Left lobe of liver (tissue), 2 donors: ENCODE measurements at regions not wholly inside any gene's neighbourhood (a gene's known extent, or its start where the extent isn't known, plus 50 kb on each side); places are given as distances from the start of the nearest gene placed in this dataset.

ENCODE experiments used
- ATAC-seq: fragments of 200-7000 bp; cut with Tn5 transposase; one replicate; pipeline ENCODE4 v1.9.1; 2020; ENCODE audit warnings: mild to moderate bottlenecking, moderate library complexity
- DNase-seq: peaks from one replicate; pipeline ENCODE4 v3.0.0-alpha.2; 2020; ENCODE audit warnings: low spot score
- donor health status: DM: no; HTN: no; CAD: no; lungs with moderate emphysema.
- donor health status: DM: no; HTN: yes; CAD: no.

DNA sequence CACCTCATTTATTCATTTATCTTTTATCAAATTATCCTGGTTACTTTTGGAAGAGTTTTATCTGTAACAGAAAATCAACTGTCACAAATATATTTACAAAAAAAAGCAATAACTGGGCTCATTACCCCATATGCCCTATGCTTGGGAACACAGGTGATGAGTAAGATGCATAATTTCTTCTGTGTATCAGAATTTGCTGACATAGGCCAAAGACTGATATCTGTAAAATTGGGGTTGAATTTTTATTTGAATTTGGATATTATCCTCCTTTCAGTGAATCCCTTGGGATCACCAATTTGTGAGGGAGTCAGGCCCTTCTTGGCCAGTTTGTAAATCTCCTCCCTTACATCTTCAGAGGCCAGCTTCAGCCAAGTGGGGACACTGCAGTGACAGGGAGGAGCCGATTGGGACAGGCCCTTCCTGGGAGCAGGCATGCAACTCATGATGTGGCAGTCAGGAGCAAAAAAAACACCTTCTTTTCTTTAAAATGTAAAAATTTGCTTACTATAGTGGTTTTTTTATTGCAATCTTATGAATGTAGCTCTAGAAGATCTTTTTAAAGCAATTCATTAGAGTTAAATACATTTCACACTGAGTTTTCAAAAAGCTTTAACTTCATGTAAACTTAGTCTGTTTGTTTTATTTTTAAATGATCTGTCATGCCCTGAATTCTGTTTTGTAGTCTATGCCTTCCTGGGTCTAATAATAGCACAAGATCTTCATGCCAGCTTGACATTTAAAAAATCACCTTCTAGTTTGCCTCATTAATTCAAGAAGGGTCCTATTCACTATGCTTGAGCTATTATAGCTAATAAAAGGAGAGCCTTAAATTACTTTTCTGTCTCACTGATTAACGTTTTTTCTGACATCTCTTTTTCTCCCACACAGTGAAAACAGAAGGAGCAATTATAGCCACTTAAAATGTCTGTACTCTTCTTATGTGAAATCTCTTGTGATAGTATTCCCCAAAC, 136.6 kb upstream of the SPRY1 start:
- DNase-seq: no peak
- ATAC-seq: no peak

DNA sequence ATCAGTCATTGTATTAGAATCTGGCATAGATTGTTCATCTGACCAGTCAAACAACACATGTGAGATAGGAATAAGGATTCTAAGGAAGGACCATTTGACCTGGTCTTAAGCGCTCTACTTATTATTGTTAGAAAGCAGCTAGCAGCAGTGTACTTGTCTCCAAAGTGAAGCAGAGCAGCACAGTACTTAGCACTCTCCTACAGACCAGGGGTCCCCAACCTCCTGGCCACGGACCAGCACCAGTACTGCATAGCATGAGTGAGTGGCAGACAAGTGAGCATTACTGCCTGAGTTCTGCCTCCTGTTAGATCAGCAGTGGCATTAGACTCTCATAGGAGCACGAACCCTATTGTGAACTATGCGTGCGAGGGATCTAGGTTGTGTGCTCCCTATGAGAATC, 135.9 kb upstream of the SPRY1 start:
- ATAC-seq: no peak
- DNase-seq: no peak

DNA sequence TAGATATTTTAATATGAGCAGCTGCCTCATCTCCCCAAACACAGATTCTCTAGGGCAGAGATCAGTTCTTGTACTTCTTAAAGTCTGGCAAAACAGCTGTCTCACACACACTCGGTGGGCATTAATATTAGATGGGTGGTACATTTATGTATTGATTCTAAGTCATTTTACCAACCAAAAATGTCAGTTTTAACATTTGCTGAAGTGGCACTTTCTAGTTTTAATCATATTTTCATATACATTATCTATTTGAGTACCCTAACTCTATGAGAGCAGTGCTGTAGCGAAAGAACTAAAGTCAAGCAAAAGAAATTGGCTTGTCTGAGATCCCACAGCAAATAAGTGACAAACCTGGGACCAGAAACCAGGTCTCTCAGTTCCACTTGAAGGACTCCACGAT, 134.5 kb upstream of the SPRY1 start:
- no peak for DNase-seq
- no peak for ATAC-seq

DNA sequence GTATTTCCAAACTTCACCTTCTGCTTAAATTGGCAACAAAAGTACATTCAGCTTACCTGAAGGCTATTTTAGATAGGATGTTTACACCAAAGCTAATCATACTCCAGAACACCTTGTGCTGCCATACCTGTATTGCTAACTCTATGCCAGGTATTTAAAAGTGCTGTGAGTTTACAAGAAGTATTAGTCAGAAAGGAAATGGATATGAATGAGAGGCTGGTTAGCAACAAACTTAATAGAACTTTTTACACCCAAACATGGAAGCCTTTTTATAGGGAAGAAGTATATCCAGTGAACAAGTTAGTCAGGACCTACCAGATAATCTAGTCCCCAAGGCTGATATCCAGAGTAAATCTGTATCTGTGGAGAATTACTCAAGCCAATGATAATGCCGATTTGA, 131.2 kb upstream of the SPRY1 start:
- no peak for ATAC-seq

DNA sequence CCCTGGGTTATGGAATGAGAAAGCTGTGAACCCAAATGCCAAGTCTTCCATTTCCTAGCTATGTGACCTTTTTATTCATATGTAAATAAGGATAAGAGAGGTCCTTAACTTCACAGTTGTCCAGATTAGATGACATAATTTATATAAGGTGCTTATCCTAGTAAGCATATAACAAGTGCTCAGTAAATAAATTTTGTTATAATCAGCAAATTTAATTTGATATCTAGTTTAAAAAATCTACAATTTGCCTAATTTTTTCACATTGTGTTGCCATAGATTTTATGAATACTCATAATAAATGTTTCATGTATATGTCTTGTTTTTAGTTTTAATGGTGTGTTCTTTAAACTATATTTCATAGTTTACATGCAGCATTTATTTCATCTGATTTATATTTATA, 130.4 kb upstream of the SPRY1 start:
- ATAC-seq: no peak
- no peak for DNase-seq

More for the DNA sequence above, 131.2 kb upstream of the SPRY1 start:
- DNase-seq: no peak

DNA sequence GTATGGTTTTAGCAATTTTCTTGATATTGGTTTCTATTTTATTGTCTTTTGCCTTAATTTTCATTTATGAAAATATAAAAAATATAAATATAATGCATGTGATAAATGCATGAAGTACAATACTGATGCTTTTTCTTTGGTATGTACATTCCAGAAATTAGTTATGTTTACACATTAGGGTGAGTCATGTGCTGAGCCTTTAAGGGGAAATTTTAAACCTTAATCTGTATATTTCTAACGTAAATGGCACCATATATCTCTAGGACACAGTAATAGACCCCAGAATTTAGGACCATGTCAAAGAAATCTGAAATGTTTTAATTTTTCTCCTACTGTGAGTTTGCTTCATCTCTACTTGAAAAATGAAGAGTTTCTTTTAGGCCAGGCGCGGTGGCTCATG, 117.8 kb upstream of the SPRY1 start:
- DNase-seq: no peak
- ATAC-seq: no peak

DNA sequence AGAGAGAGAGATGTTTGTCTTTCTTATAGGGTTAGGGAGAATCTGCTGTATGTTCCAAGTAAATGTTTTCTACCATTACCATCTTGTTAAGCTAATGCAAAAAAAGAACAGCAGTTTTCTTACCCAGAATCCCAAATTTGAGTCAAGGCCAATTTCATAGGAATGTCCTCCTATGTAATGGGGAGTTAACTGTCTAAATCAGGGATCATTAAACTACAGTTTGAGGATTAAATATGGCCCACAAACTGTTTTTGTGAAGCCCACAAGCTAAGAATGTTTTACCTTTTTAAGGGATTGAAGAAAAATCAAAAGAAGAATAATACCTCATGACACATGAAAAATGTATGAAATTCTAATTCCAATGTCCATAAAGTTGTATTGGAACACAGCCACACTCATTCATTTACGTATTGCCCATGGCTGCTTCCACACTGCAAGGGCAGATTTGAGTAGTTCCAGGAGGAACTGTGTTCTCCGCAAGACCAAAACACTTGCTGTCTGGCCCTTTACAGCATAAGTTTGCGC, 113.2 kb upstream of the SPRY1 start:
- DNase-seq (no peak), ATAC-seq (no peak)

DNA sequence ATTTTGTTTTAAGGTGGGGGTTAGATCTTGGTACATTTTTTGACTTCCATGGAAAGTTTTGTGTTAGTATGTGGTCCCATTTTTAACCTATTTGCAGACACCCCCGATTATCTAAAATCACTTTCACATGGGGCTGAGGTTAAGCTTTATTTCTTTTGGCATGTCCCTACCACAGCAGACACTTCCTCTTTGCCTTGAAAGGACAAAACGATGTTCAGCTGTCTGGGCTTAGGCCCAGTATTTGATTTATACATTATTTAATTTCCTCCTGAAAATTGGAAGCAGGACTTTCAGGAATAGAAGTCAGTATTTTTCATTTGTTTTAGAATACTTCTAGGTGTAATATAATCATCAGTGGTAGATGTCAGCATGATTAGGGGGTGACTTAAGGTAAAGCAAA, 112.4 kb upstream of the SPRY1 start:
- no peak for DNase-seq
- ATAC-seq: no peak

DNA sequence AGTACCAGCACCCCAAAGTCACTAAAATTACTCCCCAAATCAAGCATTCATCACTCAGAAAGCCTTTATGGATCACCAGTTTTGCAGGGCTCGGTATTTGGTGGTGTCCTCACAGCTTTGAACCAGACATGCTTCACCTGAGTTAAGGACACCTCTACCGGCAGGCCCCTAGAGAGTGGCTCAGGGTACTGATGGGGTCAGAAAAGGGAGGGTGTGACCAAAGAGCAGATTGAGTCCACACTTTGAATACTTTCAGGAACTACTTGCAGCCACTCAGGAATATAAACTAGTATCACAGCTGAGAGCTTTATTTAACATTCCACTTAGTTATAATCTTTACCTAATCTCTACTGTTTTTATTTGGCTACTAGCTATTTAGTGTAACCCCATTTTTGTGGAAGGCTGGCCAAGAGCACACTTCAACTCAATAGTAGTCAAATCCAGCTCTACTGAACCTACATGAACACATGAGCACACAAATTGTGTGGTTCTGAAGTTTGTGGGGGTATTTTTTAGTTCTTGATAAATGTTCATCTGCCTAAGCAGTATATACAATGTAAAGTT, 109.6 kb upstream of the SPRY1 start:
- DNase-seq: no peak
- ATAC-seq: no peak

DNA sequence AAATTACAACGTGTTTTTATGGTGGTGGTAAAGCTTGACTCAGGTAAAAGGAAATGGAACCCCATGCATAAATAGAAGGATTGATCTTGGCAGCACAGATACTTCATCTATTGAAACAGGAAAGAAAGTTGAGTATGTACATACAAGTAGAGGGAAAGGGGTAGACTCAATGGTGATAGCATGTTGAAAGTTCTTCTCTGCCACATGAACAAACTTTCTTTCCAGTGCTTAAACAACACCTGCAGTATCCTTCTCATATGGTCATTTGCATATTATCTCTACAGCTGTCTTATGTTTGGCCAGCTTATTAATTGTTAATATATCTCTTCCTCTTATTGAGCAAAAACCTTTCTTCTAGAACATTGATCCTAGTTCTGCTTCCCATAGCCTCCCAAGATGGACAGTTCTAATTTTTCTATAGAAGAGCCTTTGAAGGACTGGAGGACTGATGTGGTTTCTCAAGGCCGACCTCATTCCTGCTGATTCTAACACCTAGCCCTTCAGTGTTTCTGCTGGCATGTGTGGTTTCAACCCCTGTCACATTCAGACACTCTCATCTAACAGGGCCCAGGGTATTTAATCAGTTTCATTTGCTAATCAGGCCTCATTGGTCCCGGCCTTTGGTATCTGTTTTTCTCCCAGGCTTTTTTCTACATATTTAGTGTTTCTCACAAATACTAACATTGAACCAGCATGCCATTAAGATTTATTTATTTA, 108.1 kb upstream of the SPRY1 start:
- ATAC-seq (no peak), DNase-seq (no peak)

DNA sequence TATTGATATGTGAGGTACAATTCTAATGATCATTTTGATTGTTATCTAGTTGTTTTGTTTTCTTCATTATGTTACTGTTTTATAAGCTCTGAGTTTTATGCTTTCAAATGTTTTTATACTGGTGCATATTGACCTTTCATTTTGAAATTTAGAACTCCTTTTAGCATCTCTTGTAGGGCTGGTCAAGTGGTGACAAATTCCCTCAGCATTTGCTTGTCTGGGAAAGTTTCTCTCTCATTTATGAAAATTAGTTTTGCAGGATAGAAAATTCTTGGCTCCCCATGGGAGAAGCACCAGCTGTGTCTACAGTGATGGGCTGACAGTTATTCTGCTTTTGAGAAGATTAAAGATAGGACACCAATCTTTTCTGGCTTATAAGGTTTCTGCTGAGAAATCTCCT, 105.3 kb upstream of the SPRY1 start:
- ATAC-seq (no peak), DNase-seq (no peak)

DNA sequence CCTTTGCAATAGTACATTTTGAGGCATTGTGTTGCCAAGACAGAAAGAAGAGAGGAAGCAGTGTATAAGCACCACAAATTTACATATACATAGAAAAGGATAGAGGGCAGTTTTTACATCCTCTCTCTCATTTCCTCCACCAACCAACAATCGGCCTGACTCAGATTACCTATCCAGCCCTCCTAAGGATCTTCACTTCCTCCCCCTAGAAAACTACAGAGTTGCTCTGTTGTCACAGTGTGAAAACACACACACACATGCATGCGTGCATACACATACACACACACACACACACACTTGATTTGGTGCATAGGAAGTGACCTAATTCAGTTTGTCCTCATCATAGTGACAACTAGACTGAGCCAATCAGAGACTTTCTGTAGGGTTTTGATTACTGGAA, 98.8 kb upstream of the SPRY1 start:
- ATAC-seq: no peak
- DNase-seq: no peak

DNA sequence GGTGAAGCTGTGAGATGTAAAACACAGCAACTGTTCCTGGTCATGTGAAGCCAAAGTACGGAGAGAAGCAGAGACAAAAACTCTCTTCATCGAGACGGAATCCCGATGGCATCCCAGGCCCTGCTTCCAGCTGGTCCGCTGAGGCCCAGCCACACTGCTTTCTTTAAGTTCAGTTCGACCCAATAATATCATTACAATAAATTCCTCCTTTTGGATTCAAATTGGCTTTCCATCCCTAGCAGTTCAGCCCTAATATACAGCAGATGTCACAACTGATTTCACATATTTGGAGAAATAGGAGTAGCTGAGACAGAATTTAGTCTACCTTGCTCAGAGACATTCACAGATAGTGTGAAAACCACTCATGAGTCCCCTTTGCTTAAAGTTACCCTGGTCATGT, 98.3 kb upstream of the SPRY1 start:
- no peak for DNase-seq
- ATAC-seq: no peak

DNA sequence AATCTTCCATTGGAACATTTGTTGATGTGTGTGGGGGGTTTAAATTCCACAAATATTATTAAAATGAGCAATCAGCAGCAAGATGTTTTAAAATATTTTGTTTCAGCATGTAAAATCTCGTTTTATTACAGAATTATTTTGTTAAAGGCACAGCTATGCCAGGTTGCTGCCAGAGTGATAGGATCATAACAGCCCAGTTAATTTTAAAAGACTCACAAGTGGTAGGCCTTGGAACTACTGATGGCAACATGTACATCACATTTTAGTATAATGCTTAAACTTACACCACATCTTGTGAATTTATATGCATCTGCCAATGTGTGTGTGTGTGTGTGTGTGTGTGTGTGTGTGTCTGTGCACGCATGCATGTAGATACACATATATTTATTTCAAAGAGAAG, 97.8 kb upstream of the SPRY1 start:
- no peak for DNase-seq
- ATAC-seq: no peak

DNA sequence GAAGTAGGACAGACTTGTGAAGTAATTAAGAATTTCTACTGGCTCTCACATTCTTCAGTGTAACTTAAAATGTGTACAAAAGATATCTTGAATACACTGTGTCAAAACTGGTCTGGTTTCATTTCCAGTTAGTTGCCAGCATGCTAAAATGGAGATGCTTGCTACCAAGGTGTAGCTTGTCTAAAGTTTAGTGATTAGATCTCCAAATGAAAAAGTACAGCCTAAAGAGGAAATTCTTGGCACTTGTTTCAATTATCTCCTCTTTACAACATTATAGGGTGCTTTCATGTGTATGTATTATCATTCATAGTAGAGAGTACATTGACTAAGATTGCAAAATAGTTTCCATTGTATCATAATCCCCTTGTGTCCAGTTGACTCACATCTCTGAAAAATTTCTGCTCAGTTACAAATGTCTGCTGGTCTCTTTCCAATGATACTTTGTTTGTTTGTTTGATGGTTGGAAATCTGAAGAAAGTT, 97.3 kb upstream of the SPRY1 start:
- ATAC-seq: no peak

DNA sequence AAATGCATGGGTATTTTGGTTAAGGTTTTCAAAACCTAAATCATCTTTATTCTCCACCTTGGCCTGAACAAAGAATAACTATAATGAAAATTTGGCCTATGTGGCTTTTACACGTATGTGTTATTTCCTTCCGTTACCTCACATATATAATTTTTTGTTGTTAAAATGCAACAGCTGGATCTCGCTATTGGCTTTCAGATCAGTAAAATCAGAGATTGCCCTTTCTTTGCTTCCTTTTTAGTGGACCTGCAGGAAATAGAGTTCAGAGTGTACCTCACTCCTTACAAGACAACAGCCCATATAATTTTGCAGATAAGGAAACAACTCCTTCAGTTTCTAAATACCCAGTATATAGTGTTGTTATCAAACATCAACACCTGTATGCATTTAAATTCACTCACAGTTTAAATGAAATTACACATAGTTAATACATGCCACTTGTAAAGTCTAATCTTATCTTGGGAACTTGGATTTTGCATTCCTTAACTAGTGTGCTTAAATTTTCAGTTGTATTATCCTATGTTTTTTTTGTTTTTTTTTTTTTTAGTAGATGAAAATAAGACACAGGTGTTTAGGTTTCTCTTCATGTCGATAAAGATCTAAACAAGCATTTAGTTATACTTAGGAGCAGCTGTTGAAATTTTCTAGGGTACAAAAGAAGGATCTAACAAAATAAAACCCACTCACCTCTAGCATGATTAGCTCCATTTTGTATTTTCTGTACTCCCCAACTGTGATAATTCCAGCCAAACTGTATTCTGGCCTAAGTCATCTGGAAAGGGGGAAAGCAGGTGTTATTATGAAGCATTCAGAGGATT, 96.2 kb upstream of the SPRY1 start:
- ATAC-seq: no peak

More for the DNA sequence above, 97.3 kb upstream of the SPRY1 start:
- no peak for DNase-seq

DNA sequence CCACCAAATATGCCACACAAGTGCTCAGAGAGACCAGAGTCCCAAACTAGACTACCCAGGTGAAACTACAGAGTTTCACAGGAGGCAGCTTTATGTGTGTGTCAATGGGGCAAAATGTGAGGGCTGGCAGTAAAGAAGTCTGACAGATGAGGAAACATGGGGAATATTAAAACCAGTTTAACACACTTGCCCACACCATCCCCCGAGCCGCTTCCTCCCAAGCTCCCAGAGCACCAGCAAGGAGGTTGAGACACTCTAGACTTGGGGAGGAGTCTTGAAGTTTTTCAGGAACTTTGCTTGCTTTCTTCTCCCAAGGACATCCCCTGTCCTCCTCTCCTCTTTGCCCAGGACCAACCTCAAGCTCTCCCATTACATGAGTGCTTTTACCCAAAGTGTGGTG, 94.7 kb upstream of the SPRY1 start:
- no peak for DNase-seq
- no peak for ATAC-seq

More for the DNA sequence above, 96.2 kb upstream of the SPRY1 start:
- DNase-seq: no peak

DNA sequence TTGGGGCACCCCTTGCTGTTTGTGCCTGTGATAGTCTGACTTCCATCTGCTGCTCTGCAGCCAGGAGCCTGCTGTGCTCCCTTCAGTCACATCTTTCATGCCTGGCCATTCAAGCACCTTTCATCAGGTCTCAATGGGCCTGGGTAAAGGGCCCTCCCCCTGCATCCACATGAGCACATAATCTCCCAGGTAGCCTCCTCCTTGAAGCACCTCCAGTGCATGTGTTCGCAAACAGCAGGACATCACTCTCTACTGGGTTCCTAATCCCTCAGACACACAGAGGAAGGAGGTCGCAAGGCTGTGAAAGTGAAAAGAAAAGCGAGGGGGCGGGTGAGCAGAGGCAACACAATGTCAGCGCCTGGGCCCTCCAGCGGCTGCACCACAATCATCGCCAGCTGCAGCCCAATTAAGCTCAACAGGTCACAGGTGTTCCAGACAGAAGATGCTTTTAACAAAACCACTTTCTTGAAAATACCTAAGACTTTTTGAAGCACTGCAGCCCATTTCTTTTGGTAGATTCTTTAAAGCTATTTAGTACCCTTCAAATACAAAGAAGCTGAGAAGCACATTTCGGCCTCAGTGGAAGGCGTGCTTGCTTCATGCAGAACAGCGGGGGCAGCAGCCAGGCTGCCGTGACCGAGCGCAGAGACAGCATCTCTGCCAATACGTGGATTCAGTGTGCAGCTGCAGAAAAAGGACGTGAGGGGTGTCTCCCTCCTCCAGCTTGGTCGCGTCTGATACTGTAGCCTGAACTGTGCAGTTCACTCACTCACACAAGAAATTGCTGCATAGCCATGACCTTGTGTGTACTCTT, 92.2 kb upstream of the SPRY1 start:
- DNase-seq (no peak), ATAC-seq (no peak)

DNA sequence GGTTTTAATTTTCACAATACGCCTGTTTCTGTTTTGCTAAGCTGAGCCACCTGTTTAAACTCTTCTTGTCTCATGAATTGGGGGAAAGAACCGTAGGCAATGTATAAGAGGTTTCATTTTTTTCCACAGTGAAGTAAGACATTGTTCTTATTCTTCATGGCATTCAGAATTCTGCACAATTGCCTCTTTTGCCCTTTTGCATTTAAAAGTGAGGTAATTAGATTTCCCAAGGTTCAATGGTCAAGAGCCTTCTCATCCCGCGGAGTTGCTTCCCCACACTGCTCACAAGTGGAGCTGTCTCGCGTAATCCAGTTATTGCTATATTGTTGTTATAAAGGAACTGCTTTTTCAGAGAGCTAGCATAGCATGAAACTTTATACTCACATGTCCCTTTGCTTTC, 90.9 kb upstream of the SPRY1 start:
- ATAC-seq: no peak
- no peak for DNase-seq

DNA sequence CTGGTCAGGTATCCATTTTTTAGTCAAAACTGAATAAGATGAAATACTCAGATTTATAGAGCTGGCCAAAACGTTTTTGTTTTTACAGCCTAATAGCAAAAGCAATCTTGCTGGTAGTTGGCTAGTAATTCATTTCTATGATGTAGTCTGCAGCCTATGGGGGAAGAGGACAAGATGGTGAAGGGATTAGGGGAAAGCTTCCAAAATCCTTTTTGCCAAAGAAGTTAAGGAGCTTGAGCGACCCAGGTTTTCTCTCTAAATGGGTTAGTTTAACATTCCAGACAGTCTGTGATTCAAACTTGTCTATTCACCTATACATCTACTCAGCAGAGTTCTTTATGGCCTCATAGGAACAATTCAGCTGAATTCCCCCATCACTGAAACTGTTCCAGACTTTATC, 89.8 kb upstream of the SPRY1 start:
- DNase-seq (no peak), ATAC-seq (no peak)
